GM12892 (cell line): ENCODE measurements at regions not wholly inside any gene's neighbourhood (a gene's known extent, or its start where the extent isn't known, plus 50 kb on each side); places are given as distances from the start of the nearest gene placed in this dataset.

Source experiments
- POLR2A ChIP-seq: IDR thresholded peaks from 2 replicates; pipeline ENCODE4 v1.6.1; 2011; ENCODE audit warnings: low read depth, low read length, control low read depth
- POLR2AphosphoS5 ChIP-seq: IDR thresholded peaks from 2 replicates; pipeline ENCODE4 v1.6.1; 2011; ENCODE audit warnings: low read depth, low read length, control low read depth

DNA sequence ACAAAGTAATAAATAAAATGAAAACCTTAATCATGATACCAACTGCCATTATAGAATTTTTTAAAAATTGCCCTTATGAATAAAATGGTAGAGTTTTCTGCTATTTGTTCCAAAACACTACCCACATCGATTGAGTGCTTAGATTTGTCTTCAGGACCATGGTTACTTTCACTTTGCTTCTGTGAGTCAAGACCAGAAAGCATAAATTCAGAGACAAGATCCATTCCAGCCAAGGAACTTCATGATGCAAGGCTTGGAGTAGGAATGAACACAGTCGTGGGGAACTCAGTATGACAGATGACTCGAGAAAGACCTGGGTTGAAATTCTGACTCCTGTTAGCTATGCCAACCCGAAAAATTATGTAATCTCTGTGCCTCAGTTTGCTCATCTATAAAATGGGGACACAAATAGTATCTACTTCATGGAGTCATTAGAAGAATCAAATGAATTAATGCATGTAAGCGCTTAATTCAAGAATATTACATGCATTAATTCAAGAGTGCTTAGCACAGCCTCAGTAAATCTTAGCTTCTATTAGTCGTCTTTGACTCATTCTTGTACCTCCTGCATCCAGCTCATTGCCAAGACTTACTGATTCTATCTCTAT lies 72.5 kb upstream of the MYLIP start:
- TF ChIP-seq POLR2A (no peak), POLR2AphosphoS5 (no peak)
